ENCODE measurements at regions not wholly inside any gene's neighbourhood (a gene's known extent, or its start where the extent isn't known, plus 50 kb on each side); places are given as distances from the start of the nearest gene placed in this dataset.
"Not testable (repeated sequence)": the region's sequence is repeated elsewhere in the genome, so short reads cannot be mapped to it uniquely, and the experiment has no call there.

DNA sequence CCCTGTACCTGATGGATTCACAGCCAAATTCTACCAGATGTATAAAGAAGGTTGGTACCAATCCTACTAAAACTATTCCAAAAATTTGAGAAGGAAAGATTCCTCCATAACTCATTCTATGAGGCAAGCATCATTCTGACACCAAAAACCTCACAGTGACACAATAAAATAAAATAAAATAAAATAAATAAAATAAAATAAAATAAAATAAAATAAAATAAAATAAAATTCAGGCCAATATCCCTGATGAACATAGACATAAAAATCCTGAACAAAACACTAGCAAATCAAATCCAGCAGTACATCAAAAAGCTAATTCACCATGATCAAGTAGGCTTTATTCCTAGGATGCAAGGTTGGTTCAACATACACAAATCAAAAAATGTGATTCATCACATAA, 108.1 kb downstream of the PROX1 start:
- not testable (repeated sequence) for DNase-seq

GRCh38 chr1:214101246-214101645, 113.5 kb downstream of the PROX1 start:
- no peak for DNase-seq

DNA sequence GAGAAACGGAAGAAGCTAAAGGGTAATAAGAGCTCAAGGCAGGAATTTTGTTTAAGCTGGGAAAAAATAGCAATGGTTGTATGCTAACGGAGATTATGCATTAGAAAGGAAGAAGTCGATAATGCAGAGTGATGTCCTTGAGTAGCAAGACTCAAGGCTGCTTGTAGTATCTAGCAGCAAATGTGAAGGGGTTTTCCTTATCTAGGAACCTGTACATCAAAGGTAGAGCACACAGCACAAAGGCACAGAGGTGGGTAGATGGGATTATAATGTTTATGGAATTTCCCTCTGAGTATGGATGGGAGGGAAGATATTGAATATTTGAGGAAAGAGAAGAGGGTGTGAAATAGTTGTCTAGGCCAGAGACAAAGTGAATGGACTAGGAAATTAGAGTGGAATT, 114.1 kb downstream of the PROX1 start:
- DNase-seq = no peak

- peak; percentile 72 for DNase-seq
These were observed 115.1 kb downstream of the PROX1 start for GRCh38 chr1:214102907-214103306.

DNA sequence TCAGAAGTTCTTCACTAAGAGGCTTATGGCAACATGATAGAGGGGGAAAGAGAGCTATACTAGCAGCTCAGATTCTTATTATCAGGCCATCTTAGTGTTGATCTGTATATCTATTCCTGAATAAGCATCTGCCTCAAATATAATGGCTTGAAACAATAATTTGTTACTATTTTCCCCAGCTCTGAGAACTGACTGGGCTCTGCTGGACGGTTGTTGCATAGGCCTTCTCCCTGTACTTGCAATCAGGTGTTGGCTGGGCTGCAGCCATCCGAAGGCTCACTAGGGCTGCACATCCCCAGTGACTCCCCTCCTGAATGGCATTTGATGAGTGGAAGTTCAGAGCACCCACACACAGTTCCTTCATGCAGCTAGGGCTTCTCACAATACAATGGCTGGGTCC, 116.0 kb downstream of the PROX1 start:
- no peak for DNase-seq

DNA sequence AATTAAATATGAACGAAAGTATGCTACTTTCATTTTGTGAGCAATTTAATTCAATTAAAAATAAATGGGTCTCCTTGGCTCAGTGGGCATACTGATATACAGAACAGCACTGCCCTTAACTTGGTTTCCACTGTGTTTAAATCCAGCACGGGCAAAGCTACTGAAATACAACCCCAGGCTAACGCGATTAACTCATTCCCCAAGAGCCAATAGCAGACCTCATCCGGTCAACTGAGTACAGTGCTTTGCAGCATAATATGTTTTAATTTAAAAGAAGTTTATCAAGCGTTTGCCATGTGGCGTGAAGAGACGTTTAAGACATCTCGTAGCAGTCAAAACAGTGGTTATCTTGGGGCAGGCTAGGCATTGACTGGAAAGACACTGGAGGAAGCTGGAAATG, 118.6 kb downstream of the PROX1 start:
- DNase-seq = no peak

DNA sequence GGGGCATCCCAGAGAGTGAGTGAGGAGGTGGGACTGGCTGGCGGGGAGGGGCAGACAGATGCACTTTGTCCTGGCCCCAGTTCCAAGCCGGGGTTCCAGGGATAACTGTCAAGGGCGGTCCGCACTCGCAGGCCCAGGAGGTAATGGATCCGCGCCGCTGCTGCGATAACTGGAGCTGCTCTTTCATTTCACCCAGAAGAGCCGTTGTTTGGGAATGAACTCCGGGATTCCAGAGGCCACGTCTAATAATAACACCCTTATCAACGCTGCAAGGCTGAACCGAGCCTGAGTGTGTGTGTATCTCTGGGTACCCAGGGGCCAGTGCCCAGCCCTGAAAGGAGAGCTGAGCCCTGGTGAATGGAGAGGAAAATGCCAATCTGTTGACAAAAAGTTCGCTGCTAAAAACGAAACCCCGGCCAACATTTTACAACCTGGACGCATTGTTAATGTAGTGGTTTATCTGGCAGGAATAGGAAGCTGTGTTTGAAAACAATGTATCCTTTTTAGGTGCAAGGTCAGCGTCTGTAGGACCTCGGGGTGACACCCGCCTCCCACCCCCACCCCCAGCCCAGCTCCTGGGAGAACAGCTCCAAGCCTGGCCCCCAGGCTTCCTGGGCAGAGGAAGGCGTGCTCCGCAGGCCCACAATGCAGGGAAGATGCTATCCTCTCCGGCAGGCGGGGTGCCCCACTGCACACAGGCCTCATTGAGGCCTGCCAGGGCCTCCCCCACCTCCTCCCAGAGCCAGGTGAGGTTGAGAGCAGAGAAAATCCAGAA, 119.7 kb downstream of the PROX1 start:
- DNase-seq = no peak

DNA sequence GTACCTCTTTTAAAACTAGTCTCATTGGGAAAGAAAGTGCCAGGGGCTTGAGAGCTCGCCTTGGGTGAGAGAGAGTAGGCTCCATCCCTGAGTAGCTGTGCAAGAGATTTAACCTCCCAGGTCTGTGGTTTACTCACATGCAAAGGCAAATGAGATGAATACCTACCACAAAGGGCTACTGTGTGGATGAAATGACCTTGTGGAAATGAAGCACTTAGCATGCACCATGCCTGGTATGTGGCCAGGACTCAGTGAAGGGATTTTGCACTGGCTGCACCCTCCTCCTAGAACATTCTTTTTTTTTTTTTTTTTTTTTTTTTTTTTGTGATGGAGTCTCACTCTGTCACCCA, 120.3 kb downstream of the PROX1 start:
- no peak for DNase-seq

GRCh38 chr1:214111796-214112195, 124.0 kb downstream of the PROX1 start:
- no peak for DNase-seq

GRCh38 chr1:214116258-214116657, 128.5 kb downstream of the PROX1 start:
- no peak for DNase-seq

DNA sequence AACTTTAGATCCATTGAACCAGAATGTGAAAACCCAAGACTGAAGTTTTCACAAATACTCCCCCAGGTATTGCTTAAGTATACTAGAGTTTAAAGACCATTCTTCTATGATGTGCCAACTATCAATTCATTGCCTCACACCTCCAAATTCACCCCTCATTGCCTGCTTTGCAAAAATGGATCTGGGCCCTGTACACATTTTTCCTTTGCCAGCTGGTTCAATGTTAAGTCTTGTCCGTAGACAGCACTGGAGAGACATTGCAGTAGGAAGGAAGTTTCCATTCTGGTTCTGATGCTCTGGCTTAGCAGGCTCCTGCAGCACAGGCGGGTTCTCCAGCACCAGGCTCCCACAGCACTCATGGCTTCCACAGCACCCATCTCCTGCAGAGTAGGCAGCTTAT, 130.0 kb downstream of the PROX1 start:
- DNase-seq = no peak

DNA sequence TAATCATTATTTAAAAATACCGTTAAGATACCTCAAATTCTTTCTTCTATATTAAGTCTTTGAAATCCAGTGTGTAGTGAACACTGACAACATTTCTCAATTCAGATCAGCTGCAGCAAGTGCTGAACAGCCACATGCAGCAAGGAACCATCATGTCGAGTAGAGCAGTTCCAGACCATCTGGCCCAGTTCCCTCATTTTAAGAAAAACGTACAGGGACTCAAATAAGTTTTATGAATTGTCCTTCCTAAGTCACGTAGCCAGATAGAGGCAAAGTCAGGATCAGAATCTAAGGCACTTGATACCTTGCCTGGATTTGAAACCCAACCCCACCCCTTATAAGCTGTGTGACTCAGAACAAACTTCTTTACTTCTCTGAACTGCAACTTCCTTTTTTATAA, 132.4 kb downstream of the PROX1 start:
- DNase-seq = no peak

- DNase-seq = no peak
These were observed 133.2 kb downstream of the PROX1 start for GRCh38 chr1:214120951-214121350.

- DNase-seq = no peak
These were observed 134.3 kb downstream of the PROX1 start for GRCh38 chr1:214122110-214122509.

- peak; percentile 58 for DNase-seq
These were observed 135.4 kb downstream of the PROX1 start for GRCh38 chr1:214123061-214123784.

DNA sequence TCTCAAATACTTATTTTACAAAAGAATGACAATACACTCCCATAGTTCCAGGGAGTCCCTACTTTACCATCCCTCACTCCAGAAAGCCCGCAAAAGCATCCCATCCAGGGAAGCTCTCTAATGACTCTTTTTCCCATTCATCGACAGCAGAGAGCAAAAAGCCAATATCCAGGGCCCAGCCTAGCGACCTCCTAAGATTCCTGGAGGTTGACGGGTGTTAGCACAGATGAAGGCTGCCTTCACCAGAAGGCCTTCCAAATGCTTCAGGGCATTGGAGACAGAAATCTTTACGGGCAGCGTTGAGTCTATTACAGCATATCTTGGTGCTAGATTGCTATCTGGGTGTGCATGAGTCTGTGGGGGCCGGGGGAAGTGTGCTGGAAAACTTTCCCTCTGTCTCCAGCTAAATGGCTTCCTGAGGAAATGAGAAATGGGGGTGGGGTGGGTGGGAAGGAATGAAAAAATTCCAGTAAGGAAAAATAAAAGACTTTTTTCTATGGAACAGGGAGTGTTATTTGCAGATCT, 136.6 kb downstream of the PROX1 start:
- peak; percentile 14 for DNase-seq

DNA sequence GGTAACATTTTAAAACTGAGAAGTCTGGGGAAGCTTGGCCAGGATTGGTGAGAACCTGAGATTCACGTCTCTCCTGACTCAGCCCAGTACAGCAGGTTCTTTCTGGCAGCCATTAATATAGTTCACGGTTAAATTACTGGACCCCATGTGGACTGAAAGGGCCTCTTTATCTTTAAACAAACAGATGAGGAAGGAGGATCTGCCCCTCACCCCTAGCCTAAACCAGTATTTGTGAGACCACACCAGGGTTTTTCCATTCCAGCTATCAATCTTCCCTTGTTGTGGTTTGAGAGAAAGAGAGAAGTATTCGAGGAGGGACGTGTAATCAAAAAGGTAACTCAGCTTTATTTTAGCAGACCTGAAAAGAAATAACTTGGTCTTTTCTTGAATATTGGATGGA, 137.1 kb downstream of the PROX1 start:
- DNase-seq = no peak

DNA sequence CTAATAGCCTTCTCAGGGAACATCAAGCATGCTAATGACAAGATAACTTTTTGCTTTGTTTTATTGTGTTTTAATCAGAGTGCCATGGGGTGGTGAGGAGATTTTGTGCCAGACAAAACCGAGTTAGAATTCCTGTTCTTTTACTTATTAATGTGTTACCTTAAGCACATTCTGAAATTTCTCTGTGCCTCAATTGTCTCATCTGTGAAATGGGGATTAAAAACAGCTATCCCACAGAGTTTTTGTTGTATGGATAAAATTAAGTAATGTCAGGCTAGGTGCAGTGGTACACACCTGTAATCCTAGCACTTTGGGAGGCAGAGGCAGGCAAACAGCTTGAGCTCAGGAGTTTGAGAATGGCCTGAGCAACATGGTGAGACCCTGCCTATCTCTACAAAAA, 138.0 kb downstream of the PROX1 start:
- DNase-seq = no peak

DNA sequence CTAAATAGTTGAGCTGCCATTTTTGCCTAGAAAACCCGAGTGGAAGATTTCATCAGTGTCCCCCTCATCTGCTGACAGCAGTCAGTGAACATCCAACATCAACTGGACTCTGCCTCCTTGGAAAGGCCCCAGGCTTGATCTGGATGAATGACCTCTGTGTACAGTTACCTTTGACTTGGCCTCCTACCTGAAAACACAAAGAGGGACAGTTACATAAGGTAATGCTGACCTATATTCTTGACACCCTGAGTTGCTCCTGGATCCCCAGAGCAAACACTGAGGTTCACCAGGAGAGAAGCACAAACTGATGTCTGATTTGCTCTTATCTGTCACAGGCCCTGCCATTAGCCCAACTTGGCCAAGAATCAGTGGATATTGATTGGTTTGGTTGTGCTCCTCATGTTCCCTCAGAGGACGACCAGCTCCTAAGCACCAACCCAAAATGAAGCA, 138.9 kb downstream of the PROX1 start:
- no peak for DNase-seq

DNA sequence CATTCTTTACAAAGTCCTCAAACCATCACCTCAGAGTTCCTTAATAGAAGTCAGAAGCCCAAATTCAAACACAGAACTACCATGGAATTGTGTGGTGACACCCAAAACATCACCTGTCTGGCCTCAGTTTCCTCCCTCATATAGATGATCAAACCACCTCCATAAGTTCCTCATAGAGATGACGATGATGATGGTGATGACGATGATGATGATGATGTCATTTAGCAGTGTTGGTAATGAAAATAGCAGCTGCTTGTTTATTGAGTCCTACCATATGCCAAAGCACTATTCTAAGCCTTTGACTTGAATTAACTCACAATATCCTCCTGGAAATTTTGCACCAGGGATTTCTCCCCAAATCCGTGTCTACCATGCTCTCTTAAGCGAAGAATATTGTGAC, 139.9 kb downstream of the PROX1 start:
- no peak for DNase-seq

- DNase-seq = peak; percentile 56
These were observed 145.1 kb upstream of the SMYD2 start for GRCh38 chr1:214135886-214136285.

DNA sequence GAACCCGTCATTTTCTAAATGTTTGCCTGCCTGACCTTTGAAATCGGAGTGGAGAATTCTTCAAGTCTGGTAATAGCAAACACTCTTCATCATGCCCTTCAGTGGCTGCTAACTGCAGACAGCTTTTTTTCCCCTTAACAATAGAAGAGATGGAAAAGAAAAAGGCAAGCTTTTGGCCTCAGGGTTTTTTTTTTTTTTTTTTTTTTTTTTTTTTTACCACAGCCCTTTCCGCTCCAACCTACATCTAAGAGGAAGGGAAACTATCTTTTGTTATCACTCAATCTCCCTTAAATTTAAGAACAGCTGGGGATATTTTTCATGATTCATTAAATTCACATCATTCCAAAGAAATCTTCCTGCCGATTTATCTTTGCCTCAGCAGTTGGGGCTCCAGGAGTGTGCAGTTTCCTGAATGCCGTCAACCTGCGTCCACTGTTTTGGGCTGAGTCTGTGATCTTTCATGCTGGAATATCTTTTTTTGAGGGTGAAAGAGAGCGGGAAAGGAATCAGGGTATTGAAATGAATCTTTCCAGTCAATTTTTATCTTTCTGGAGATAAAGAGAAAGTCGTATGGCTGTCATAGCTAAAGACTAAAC, 144.5 kb upstream of the SMYD2 start:
- DNase-seq = peak; percentile 26

- no peak for DNase-seq
These were observed 139.5 kb upstream of the SMYD2 start for GRCh38 chr1:214141486-214141885.

Data from fibroblast of skin of right biceps (primary cell).